GM12878 (cell line): ENCODE measurements at regions not wholly inside any gene's neighbourhood (a gene's known extent, or its start where the extent isn't known, plus 50 kb on each side); places are given as distances from the start of the nearest gene placed in this dataset.

Experiments
- ATAC-seq: fragments of 200-7000 bp; cut with Tn5 transposase; 3 replicates; pipeline ENCODE4 v1.9.1; 2020; ENCODE audit warnings: mild to moderate bottlenecking, moderate library complexity
- BruUV-seq: library from RNA; stranded (reverse); fragments of 400-500 nt; replicated peaks from 2 replicates; lab custom pipeline; 2021; lab: Mats Ljungman, UMichigan
- CTCF ChIA-PET: fragments of 300-600 bp; sonication (Branson Sonifier 250); formaldehyde crosslinking; extraction: SDS; loops from one replicate; lab custom pipeline; 2021; ENCODE audit warnings: inconsistent platforms; lab: Yijun Ruan, JAX
- POLR2A ChIA-PET: fragments of 350-600 bp; formaldehyde crosslinking; extraction: SDS; loops from one replicate; lab custom pipeline; 2021; ENCODE audit warnings: inconsistent platforms; lab: Charles Lee
- RAD21 ChIA-PET: fragments of 300-600 bp; sonication (Branson Sonifier 250); formaldehyde crosslinking; loops from one replicate; lab custom pipeline; 2023; ENCODE audit warnings: antibody characterized with exemption; ENCODE audit not compliant: unreplicated experiment; lab: Charles Lee
- SMC1A ChIA-PET: fragments of 300-600 bp; sonication (Branson Sonifier 250); formaldehyde crosslinking; loops from one replicate; lab custom pipeline; 2023; ENCODE audit not compliant: unreplicated experiment, uncharacterized antibody; lab: Charles Lee
- DNase-seq: peaks from one replicate; pipeline ENCODE4 v3.0.0-alpha.2; 2011; ENCODE audit warnings: low read depth, low spot score
- FAIRE-seq: peaks from 3 replicates; lab custom pipeline; 2011; peaks lifted over from hg19 to GRCh38; lab: Jason Lieb, UNC
- H2AFZ ChIP-seq: 2 replicates; pipeline ENCODE4 v1.6.0; 2011; ENCODE audit warnings: low read depth, low read length, control low read depth; ENCODE audit not compliant: control insufficient read depth
- H3K27ac ChIP-seq: 2 replicates; pipeline ENCODE4 v1.5.1; 2011; ENCODE audit warnings: control low read depth; ENCODE audit not compliant: control insufficient read depth, insufficient read depth
- H3K27me3 ChIP-seq, 2 experiments: replicated peaks in 1 of 2; 2 replicates each; pipeline versions ENCODE4 v1.6.0 to v1.6.1; 2011; ENCODE audit warnings: low read length in 1 of 2; ENCODE audit not compliant: control insufficient read depth in 2 of 2, insufficient read depth in 2 of 2
- H3K36me3 ChIP-seq, 2 experiments: 2 replicates each; pipeline ENCODE4 v1.5.1; 2011; ENCODE audit warnings: low read length in 1 of 2; ENCODE audit not compliant: control insufficient read depth in 2 of 2, insufficient read depth in 2 of 2
- H3K4me1 ChIP-seq: 2 replicates; pipeline ENCODE4 v1.6.1; 2011; ENCODE audit warnings: mild to moderate bottlenecking, low read length, moderate library complexity, mixed read lengths; ENCODE audit not compliant: control insufficient read depth, insufficient read depth
- H3K4me2 ChIP-seq: 2 replicates; pipeline ENCODE4 v1.6.0; 2011; ENCODE audit warnings: control low read depth; ENCODE audit not compliant: control insufficient read depth, insufficient read depth
- H3K4me3 ChIP-seq: fragments of 200-600 bp; sonication (generic); 2 replicates; pipeline ENCODE4 v1.5.1; 2016
- H3K79me2 ChIP-seq: 2 replicates; pipeline ENCODE4 v1.6.0; 2011; ENCODE audit warnings: low read length; ENCODE audit not compliant: control insufficient read depth, insufficient read depth
- H3K9ac ChIP-seq: 2 replicates; pipeline ENCODE4 v1.8.0; 2011; ENCODE audit warnings: low read length, control low read depth, mixed read lengths; ENCODE audit not compliant: control insufficient read depth, insufficient read depth
- H3K9me3 ChIP-seq: replicated peaks from 3 replicates; pipeline ENCODE4 v1.5.1; 2011; ENCODE audit warnings: mild to moderate bottlenecking, low read length; ENCODE audit not compliant: control insufficient read depth, insufficient read depth
- H4K20me1 ChIP-seq: 2 replicates; pipeline ENCODE4 v1.6.0; 2011; ENCODE audit not compliant: control insufficient read depth, insufficient read depth
- EZH2 ChIP-seq: IDR thresholded peaks from 2 replicates; pipeline ENCODE4 v1.6.1; 2012; ENCODE audit warnings: low read depth, mild to moderate bottlenecking, control low read depth, inconsistent platforms, low read length, borderline replicate concordance; ENCODE audit not compliant: control insufficient read depth
- HDAC6 ChIP-seq: fragments of 200-600 bp; sonication (generic); IDR thresholded peaks from one replicate; pipeline ENCODE4 v1.8.0; 2017; ENCODE audit warnings: antibody characterized with exemption; ENCODE audit not compliant: unreplicated experiment
- KLF5 ChIP-seq: fragments of 450-650 bp; IDR thresholded peaks from 2 replicates; pipeline ENCODE4 v1.6.1; 2014; ENCODE audit warnings: mild to moderate bottlenecking; ENCODE audit not compliant: partially characterized antibody
- ZNF384 ChIP-seq: IDR thresholded peaks from 2 replicates; pipeline ENCODE4 v1.6.1; 2012; ENCODE audit warnings: low read depth, mild to moderate bottlenecking, low read length, improper control_type of control experiment, borderline replicate concordance
- WGBS: methylation state at CpG from one replicate; pipeline ENCODE4 v1.1.6; 2016; ENCODE audit warnings: low lambda C conversion rate; ENCODE audit not compliant: insufficient replicate concordance, insufficient coverage; ENCODE audit errors: missing lambda C conversion rate; 5-methylcytosine and 5-hydroxymethylcytosine counted together
- in situ Hi-C: fragments of 300-500 bp; cut with MboI; formaldehyde crosslinking; loops from 9 replicates; pipeline ENCODE4 v1.14.3; 2018; ENCODE audit warnings: mixed read lengths
- intact Hi-C: fragments of 100-400 bp; cut with micrococcal nuclease; formaldehyde crosslinking; loops from one replicate; pipeline ENCODE4 v1.14.2; 2022; ENCODE audit not compliant: unreplicated experiment

DNA sequence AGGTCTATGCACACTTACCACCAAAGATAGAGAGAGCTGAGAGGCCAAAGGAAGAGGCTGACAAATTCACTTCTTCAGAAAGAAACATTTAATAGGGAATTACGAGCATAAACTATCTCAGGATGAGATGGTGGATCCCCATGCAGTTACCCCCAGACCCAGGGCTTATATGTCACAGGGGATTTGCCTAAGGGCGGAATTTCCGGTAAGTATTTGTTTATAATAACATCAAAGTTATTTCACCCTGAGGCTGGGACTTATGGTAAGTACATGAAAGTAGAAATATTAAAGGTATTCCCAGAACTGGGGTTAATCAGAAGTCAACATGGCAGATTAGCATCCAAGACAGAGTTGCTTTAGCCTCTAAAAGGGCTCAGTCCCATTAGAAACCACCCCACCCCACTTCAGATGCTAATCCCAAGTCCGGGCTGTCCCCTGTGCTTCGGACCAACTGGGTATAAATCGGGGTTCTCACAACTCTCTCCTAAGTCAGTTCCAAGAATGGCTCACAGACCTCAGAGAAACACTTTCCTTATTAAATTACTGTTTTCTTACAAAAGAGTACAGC, 247.4 kb upstream of the ZP4 start:
- in situ Hi-C loops: no loop called here
- Histone ChIP-seq H3K27me3 (no peaks in the 10 kb centered on the region), H3K4me2 (no peak overlapping the region), H3K36me3 (no peaks in the 10 kb centered on the region), H3K9me3 (no peaks in the 10 kb centered on the region; the same call in 2 of the 3 replicates), H3K27ac (no peak overlapping the region), H3K4me1 (no peaks in the 10 kb centered on the region), H4K20me1 (no peaks in the 10 kb centered on the region), H3K9ac (no peak overlapping the region), H3K4me3 (no peak overlapping the region), H2AFZ (no peak overlapping the region), H3K79me2 (no peaks in the 10 kb centered on the region)
- ChIA-PET SMC1A (interaction anchor here (1.0 to 2.0 kb wide), 5 partner anchors 10 to 75 kb away, joined by 3 to 6 read pairs (median 4); no protein-coding TSS in a partner anchor), RAD21 (interaction anchor here (0.9 to 1.4 kb wide), 2 partner anchors 76 to 132 kb away, joined by 4 to 5 read pairs; no protein-coding TSS in a partner anchor), POLR2A (no interaction called here), CTCF (interaction anchor here (0.6 to 1.4 kb wide), 3 partner anchors 17 to 150 kb away, joined by 3 to 6 read pairs (median 3); no protein-coding TSS in a partner anchor)
- FAIRE-seq (no peak), ATAC-seq (no peak), DNase-seq (no peak)
- BruUV-seq: no TSS peak
- TF ChIP-seq EZH2 (no peak), ZNF384 (no peak), HDAC6 (no peak), KLF5 (no peak)
- intact Hi-C loops: no loop called here
- 10% methylated on average over 6 of the region's 6 CpGs for WGBS
